Neutrophil (primary cell): ENCODE measurements at regions not wholly inside any gene's neighbourhood (a gene's known extent, or its start where the extent isn't known, plus 50 kb on each side); places are given as distances from the start of the nearest gene placed in this dataset.
"Not testable (repeated sequence)": the region's sequence is repeated elsewhere in the genome, so short reads cannot be mapped to it uniquely, and the experiment has no call there.

ENCODE experiments used
- H3K27ac ChIP-seq: fragments of 200-600 bp; sonication (generic); 2 replicates; pipeline ENCODE4 v1.5.1; 2016; ENCODE audit warnings: mild to moderate bottlenecking, moderate library complexity
- H3K27me3 ChIP-seq: fragments of 200-600 bp; sonication (generic); 2 replicates; pipeline ENCODE4 v1.6.0; 2016; ENCODE audit warnings: mild to moderate bottlenecking
- H3K36me3 ChIP-seq: fragments of 200-600 bp; sonication (generic); 2 replicates; pipeline ENCODE4 v1.5.1; 2017
- H3K4me1 ChIP-seq, 2 experiments: fragments of 200-600 bp in 1 of 2; sonication (generic) in 1 of 2; 1 replicate in 1 of 2; 2 replicates in 1 of 2; pipeline versions ENCODE4 v1.5.1 to v1.6.1; 2013 to 2016; ENCODE audit warnings: low read depth in 1 of 2, low read length in 1 of 2, mild to moderate bottlenecking in 1 of 2, moderate library complexity in 1 of 2; ENCODE audit not compliant: control insufficient read depth in 1 of 2, insufficient read depth in 1 of 2
- H3K4me3 ChIP-seq, 2 experiments: fragments of 200-600 bp in 1 of 2; sonication (generic) in 1 of 2; 1 replicate in 1 of 2; 2 replicates in 1 of 2; pipeline ENCODE4 v1.5.1; 2013 to 2016; ENCODE audit warnings: low read depth in 1 of 2, low read length in 1 of 2, mild to moderate bottlenecking in 1 of 2, moderate library complexity in 1 of 2
- H3K9me3 ChIP-seq: fragments of 200-600 bp; sonication (generic); 2 replicates; pipeline ENCODE4 v1.5.1; 2016
- TF ChIP-seq, protein P1 (sequence below): fragments of 200-600 bp; sonication (generic); IDR thresholded peaks from 2 replicates; pipeline ENCODE4 v1.5.1; 2016; ENCODE audit warnings: antibody characterized with exemption

DNA sequence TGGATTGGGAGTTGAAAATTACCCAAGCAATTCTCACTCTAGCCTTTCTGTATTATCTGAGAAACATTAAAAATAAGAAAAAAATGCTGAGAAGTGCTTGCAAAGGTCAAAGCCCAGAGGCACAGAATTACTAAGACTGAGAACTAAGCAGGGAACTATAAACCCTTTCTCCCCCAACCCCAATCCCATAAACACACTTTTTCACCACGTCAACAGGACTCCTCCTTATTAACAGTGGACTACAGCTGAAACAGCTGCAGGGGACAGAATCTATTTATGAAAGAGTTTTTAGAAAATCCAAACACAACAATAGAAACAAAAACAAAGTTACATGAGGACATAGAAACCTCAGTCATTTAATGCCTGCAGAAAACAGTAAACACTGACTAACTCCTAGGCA is 984.1 kb downstream of the TRAM1L1 start:
- TF ChIP-seq, protein P1, sequence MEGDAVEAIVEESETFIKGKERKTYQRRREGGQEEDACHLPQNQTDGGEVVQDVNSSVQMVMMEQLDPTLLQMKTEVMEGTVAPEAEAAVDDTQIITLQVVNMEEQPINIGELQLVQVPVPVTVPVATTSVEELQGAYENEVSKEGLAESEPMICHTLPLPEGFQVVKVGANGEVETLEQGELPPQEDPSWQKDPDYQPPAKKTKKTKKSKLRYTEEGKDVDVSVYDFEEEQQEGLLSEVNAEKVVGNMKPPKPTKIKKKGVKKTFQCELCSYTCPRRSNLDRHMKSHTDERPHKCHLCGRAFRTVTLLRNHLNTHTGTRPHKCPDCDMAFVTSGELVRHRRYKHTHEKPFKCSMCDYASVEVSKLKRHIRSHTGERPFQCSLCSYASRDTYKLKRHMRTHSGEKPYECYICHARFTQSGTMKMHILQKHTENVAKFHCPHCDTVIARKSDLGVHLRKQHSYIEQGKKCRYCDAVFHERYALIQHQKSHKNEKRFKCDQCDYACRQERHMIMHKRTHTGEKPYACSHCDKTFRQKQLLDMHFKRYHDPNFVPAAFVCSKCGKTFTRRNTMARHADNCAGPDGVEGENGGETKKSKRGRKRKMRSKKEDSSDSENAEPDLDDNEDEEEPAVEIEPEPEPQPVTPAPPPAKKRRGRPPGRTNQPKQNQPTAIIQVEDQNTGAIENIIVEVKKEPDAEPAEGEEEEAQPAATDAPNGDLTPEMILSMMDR: no peak
- no peak overlapping the region for H3K27ac ChIP-seq
- H3K9me3 ChIP-seq: no peaks in the 10 kb centered on the region
- no peaks in the 10 kb centered on the region for H3K27me3 ChIP-seq
- H3K4me3 ChIP-seq: no peak overlapping the region
- no peaks in the 10 kb centered on the region for H3K36me3 ChIP-seq
- H3K4me1 ChIP-seq: no peaks in the 10 kb centered on the region

GRCh38 chr4:116099596-116099995 is 985.8 kb downstream of the TRAM1L1 start:
- H3K4me3 ChIP-seq: no peak overlapping the region
- no peaks in the 10 kb centered on the region for H3K9me3 ChIP-seq
- no peaks in the 10 kb centered on the region for H3K27me3 ChIP-seq
- no peak overlapping the region for H3K27ac ChIP-seq
- no peaks in the 10 kb centered on the region for H3K4me1 ChIP-seq
- H3K36me3 ChIP-seq: no peaks in the 10 kb centered on the region
- TF ChIP-seq, protein P1: no peak

DNA sequence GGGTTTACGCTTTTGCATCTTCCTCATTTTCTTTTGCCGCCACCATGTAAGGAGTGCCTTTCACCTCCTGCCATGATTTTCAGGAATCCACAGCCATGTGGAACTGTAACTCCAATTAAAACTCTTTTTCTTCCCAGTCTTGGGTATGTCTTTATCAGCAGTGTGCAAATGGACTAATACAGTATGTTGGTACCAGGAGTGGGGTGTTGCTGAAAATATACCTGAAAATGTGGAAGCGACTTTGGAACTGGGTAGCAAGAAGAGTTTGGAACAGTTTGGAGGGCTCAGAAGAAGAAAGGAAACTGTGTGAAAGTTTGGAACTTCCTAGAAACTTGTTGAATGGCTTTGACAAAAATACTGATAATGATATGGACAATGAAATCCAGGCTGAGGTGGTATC is 983.9 kb upstream of the NDST4 start:
- H3K36me3 ChIP-seq, H3K4me1 ChIP-seq, H3K27me3 ChIP-seq, H3K27ac ChIP-seq, H3K9me3 ChIP-seq, H3K4me3 ChIP-seq: not testable (repeated sequence)

DNA sequence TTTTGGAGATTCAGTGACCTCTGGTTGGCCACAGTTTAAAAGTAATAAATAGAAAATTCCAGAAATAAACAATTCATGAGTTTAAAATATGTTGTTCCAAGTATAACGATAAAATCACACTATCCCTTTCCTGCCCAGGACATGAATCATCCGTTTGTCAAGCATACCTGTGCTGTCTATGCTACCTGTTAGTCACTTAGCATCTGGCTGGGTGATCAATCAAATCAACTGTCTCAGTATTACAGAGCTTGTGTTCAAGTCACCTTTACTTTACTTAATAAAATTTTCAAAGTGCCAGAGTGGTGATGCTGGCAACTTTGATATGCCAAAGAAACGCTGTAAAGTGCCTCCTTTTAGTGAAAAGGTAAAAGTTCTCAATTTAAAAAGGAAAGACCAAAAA is 979.5 kb upstream of the NDST4 start:
- Histone ChIP-seq H3K27me3 (no peaks in the 10 kb centered on the region), H3K27ac (no peak overlapping the region), H3K4me1 (no peaks in the 10 kb centered on the region), H3K4me3 (no peak overlapping the region), H3K36me3 (no peaks in the 10 kb centered on the region), H3K9me3 (no peaks in the 10 kb centered on the region)
- TF ChIP-seq, protein P1: no peak

DNA sequence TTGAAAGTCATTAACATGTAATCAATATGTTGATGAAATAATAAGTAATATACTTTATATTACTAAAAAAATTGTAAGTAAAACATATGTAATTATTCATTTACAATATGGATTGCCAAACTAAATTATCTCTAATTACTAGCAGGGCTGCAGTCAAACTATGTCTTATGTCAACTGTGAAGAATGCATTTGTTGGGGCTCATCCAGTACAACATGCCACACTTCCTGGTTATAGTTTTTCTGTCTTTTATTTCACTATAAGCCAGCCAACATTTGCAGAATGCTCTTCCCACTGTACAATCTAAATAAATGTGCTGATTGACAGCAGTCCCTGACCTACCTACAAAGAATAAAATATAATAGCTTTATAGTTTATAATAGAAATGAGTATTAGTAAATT is 975.4 kb upstream of the NDST4 start:
- Histone ChIP-seq H3K9me3 (no peaks in the 10 kb centered on the region), H3K4me1 (no peaks in the 10 kb centered on the region), H3K36me3 (no peaks in the 10 kb centered on the region), H3K4me3 (no peak overlapping the region), H3K27me3 (no peaks in the 10 kb centered on the region), H3K27ac (no peak overlapping the region)
- TF ChIP-seq, protein P1: no peak

GRCh38 chr4:116082808-116083366 is 969.5 kb upstream of the NDST4 start:
- no peaks in the 10 kb centered on the region for H3K27me3 ChIP-seq
- H3K4me1 ChIP-seq: no peaks in the 10 kb centered on the region
- H3K4me3 ChIP-seq: no peak overlapping the region
- no peaks in the 10 kb centered on the region for H3K36me3 ChIP-seq
- TF ChIP-seq, protein P1: no peak
- H3K9me3 ChIP-seq: no peaks in the 10 kb centered on the region
- H3K27ac ChIP-seq: no peak overlapping the region
